GM12892 (cell line): ENCODE measurements at regions not wholly inside any gene's neighbourhood (a gene's known extent, or its start where the extent isn't known, plus 50 kb on each side); places are given as distances from the start of the nearest gene placed in this dataset.

Experiments
- POLR2A ChIP-seq: IDR thresholded peaks from 2 replicates; pipeline ENCODE4 v1.6.1; 2011; ENCODE audit warnings: low read depth, low read length, control low read depth
- POLR2AphosphoS5 ChIP-seq: IDR thresholded peaks from 2 replicates; pipeline ENCODE4 v1.6.1; 2011; ENCODE audit warnings: low read depth, low read length, control low read depth

- no peak for TF ChIP-seq POLR2A
- TF ChIP-seq POLR2AphosphoS5, result no peak
These were observed 134.8 kb upstream of the SLC4A4 start for GRCh38 chr4:71204056-71204455.
